ENCODE measurements at regions not wholly inside any gene's neighbourhood (a gene's known extent, or its start where the extent isn't known, plus 50 kb on each side); places are given as distances from the start of the nearest gene placed in this dataset.

DNA sequence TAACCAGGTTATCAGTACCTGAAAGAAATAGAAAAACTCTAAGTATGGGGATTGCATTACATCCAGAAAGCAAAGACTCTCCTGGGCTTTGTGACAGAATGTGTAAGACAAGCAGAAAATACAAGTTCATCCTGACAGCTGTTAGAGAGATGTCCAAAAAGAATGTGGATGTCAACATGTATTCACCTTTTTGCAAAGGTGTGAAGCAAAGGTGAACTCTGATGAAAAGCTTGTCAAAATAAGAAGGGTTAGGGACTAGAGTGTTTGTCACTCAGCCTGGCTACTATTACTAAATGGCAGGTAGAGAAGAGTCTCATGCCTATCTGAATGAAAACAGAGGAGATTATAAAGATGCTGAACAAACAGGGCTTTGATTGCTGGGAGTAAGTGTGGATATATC is 527.6 kb upstream of the CA10 start:
- TF ChIP-seq, protein P1, sequence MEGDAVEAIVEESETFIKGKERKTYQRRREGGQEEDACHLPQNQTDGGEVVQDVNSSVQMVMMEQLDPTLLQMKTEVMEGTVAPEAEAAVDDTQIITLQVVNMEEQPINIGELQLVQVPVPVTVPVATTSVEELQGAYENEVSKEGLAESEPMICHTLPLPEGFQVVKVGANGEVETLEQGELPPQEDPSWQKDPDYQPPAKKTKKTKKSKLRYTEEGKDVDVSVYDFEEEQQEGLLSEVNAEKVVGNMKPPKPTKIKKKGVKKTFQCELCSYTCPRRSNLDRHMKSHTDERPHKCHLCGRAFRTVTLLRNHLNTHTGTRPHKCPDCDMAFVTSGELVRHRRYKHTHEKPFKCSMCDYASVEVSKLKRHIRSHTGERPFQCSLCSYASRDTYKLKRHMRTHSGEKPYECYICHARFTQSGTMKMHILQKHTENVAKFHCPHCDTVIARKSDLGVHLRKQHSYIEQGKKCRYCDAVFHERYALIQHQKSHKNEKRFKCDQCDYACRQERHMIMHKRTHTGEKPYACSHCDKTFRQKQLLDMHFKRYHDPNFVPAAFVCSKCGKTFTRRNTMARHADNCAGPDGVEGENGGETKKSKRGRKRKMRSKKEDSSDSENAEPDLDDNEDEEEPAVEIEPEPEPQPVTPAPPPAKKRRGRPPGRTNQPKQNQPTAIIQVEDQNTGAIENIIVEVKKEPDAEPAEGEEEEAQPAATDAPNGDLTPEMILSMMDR (IDR thresholded peaks at IDR 0.05): no peak
- no peak for TF ChIP-seq POLR2A (IDR thresholded peaks at IDR 0.05)
- no peak for TF ChIP-seq EP300 (IDR thresholded peaks at IDR 0.05)

Measured in tibial nerve (tissue), 4 donors.